ENCODE measurements at regions not wholly inside any gene's neighbourhood (a gene's known extent, or its start where the extent isn't known, plus 50 kb on each side); places are given as distances from the start of the nearest gene placed in this dataset.

GRCh38 chr1:214830941-214831340 lies 227.9 kb downstream of the CENPF start:
- Mint-ChIP-seq H3K4me3 (no peak overlapping the region), H3K36me3 (ENCODE audit: low read depth) (peaks cover 32% of the 10 kb centered on the region), H3K4me1 (ENCODE audit: low read depth) (peaks cover 51% of the 10 kb centered on the region), H3K27me3 (ENCODE audit: insufficient read depth) (no peaks in the 10 kb centered on the region; the same call in 1 of the 2 replicates), H3K9me3 (peaks cover 12% of the 10 kb centered on the region), H3K27ac (no peak overlapping the region)
- TF ChIP-seq CTCF (IDR thresholded peaks at IDR 0.05): no peak
- no peak for DNase-seq

- Mint-ChIP-seq H3K27ac (no peak overlapping the region; the same call in 1 of the 2 replicates), H3K36me3 (ENCODE audit: low read depth) (peaks cover 32% of the 10 kb centered on the region)
- no peak for DNase-seq
Observed at GRCh38 chr1:214831956-214832355, 229.0 kb downstream of the CENPF start.

GRCh38 chr1:214833178-214833756 lies 230.3 kb downstream of the CENPF start:
- peaks cover 4% of the 10 kb centered on the region for H3K9me3 Mint-ChIP-seq
- peak overlapping the region; percentile 66 for H3K27ac Mint-ChIP-seq
- peaks cover 23% of the 10 kb centered on the region for H3K36me3 Mint-ChIP-seq (ENCODE audit: low read depth)
- H3K4me1 Mint-ChIP-seq (ENCODE audit: low read depth): peaks cover 74% of the 10 kb centered on the region
- peak; percentile 81 for DNase-seq
- H3K27me3 Mint-ChIP-seq (ENCODE audit: insufficient read depth): no peaks in the 10 kb centered on the region; the same call in 1 of the 2 replicates
- peak overlapping the region; percentile 43 for H3K4me3 Mint-ChIP-seq
- TF ChIP-seq CTCF (IDR thresholded peaks at IDR 0.05): no peak

More at GRCh38 chr1:214831956-214832355, 229.0 kb downstream of the CENPF start:
- no peak for TF ChIP-seq CTCF (IDR thresholded peaks at IDR 0.05)
- no peak overlapping the region for H3K4me3 Mint-ChIP-seq
- H3K9me3 Mint-ChIP-seq: peaks cover 12% of the 10 kb centered on the region
- H3K4me1 Mint-ChIP-seq (ENCODE audit: low read depth): peaks cover 61% of the 10 kb centered on the region
- no peaks in the 10 kb centered on the region; the same call in 1 of the 2 replicates for H3K27me3 Mint-ChIP-seq (ENCODE audit: insufficient read depth)

GRCh38 chr1:214837376-214837775 lies 234.4 kb downstream of the CENPF start:
- Mint-ChIP-seq H3K4me1 (ENCODE audit: low read depth) (peaks cover 98% of the 10 kb centered on the region), H3K27ac (no peak overlapping the region), H3K27me3 (ENCODE audit: insufficient read depth) (peaks cover 1% of the 10 kb centered on the region), H3K36me3 (ENCODE audit: low read depth) (peaks cover 17% of the 10 kb centered on the region), H3K9me3 (no peaks in the 10 kb centered on the region; the same call in 1 of the 2 replicates), H3K4me3 (no peak overlapping the region)
- DNase-seq: no peak
- no peak for TF ChIP-seq CTCF (IDR thresholded peaks at IDR 0.05)

- peaks cover 1% of the 10 kb centered on the region for H3K27me3 Mint-ChIP-seq (ENCODE audit: insufficient read depth)
- peaks cover 13% of the 10 kb centered on the region for H3K36me3 Mint-ChIP-seq (ENCODE audit: low read depth)
- peak; percentile 65 for DNase-seq
- no peak for TF ChIP-seq CTCF (IDR thresholded peaks at IDR 0.05)
- H3K9me3 Mint-ChIP-seq: no peaks in the 10 kb centered on the region
- H3K27ac Mint-ChIP-seq: peak overlapping the region; percentile 63
- H3K4me3 Mint-ChIP-seq: peak overlapping the region; percentile 29; the same call in 1 of the 2 replicates
- H3K4me1 Mint-ChIP-seq (ENCODE audit: low read depth): peaks cover 98% of the 10 kb centered on the region
Observed at GRCh38 chr1:214838351-214838750, 235.4 kb downstream of the CENPF start.
